ENCODE measurements at regions not wholly inside any gene's neighbourhood (a gene's known extent, or its start where the extent isn't known, plus 50 kb on each side); places are given as distances from the start of the nearest gene placed in this dataset.
A peak's percentile ranks its signal among the peaks of the same experiment; 100 is the strongest.

GRCh38 chr3:66128623-66129022 lies 89.9 kb upstream of the MAGI1 start:
- H3K9me3 Mint-ChIP-seq (ENCODE audit: low read depth): no peaks in the 10 kb centered on the region
- no peaks in the 10 kb centered on the region for H3K36me3 Mint-ChIP-seq (ENCODE audit: insufficient read depth)
- peaks cover 2% of the 10 kb centered on the region for H3K4me1 Mint-ChIP-seq (ENCODE audit: low read depth)
- peaks cover 3% of the 10 kb centered on the region for H3K27me3 Mint-ChIP-seq
- TF ChIP-seq CTCF (IDR thresholded peaks at IDR 0.05; ENCODE audit: unreplicated experiment): no peak
- no peak overlapping the region for H3K27ac Mint-ChIP-seq
- no peak for DNase-seq (ENCODE audit: low spot score, unreplicated experiment)
- H3K4me3 Mint-ChIP-seq (ENCODE audit: low read depth): no peak overlapping the region

GRCh38 chr3:66121318-66121717 lies 82.6 kb upstream of the MAGI1 start:
- no peak overlapping the region for H3K27ac Mint-ChIP-seq
- H3K4me3 Mint-ChIP-seq (ENCODE audit: low read depth): no peak overlapping the region
- H3K9me3 Mint-ChIP-seq (ENCODE audit: low read depth): no peaks in the 10 kb centered on the region
- no peak for TF ChIP-seq CTCF (IDR thresholded peaks at IDR 0.05; ENCODE audit: unreplicated experiment)
- H3K36me3 Mint-ChIP-seq (ENCODE audit: insufficient read depth): no peaks in the 10 kb centered on the region
- no peak for DNase-seq (ENCODE audit: low spot score, unreplicated experiment)
- peaks cover 17% of the 10 kb centered on the region for H3K4me1 Mint-ChIP-seq (ENCODE audit: low read depth)
- H3K27me3 Mint-ChIP-seq: peaks cover 3% of the 10 kb centered on the region

GRCh38 chr3:66115858-66116654 lies 77.3 kb upstream of the MAGI1 start:
- Mint-ChIP-seq H3K27ac (peak overlapping the region; percentile 81), H3K36me3 (ENCODE audit: insufficient read depth) (no peaks in the 10 kb centered on the region), H3K27me3 (peaks cover 4% of the 10 kb centered on the region), H3K4me1 (ENCODE audit: low read depth) (peaks cover 25% of the 10 kb centered on the region), H3K4me3 (ENCODE audit: low read depth) (no peak overlapping the region), H3K9me3 (ENCODE audit: low read depth) (no peaks in the 10 kb centered on the region)
- TF ChIP-seq CTCF (IDR thresholded peaks at IDR 0.05; ENCODE audit: unreplicated experiment): no peak
- no peak for DNase-seq (ENCODE audit: low spot score, unreplicated experiment)

GRCh38 chr3:66113542-66113941 lies 74.8 kb upstream of the MAGI1 start:
- Mint-ChIP-seq H3K27ac (no peak overlapping the region), H3K9me3 (ENCODE audit: low read depth) (no peaks in the 10 kb centered on the region), H3K36me3 (ENCODE audit: insufficient read depth) (no peaks in the 10 kb centered on the region), H3K4me1 (ENCODE audit: low read depth) (peaks cover 18% of the 10 kb centered on the region), H3K27me3 (peaks cover 4% of the 10 kb centered on the region), H3K4me3 (ENCODE audit: low read depth) (no peak overlapping the region)
- no peak for DNase-seq (ENCODE audit: low spot score, unreplicated experiment)
- TF ChIP-seq CTCF (IDR thresholded peaks at IDR 0.05; ENCODE audit: unreplicated experiment): no peak

GRCh38 chr3:66110840-66111239 lies 72.1 kb upstream of the MAGI1 start:
- Mint-ChIP-seq H3K36me3 (ENCODE audit: insufficient read depth) (no peaks in the 10 kb centered on the region), H3K4me3 (ENCODE audit: low read depth) (no peak overlapping the region), H3K27me3 (peaks cover 4% of the 10 kb centered on the region), H3K4me1 (ENCODE audit: low read depth) (peaks cover 13% of the 10 kb centered on the region), H3K9me3 (ENCODE audit: low read depth) (no peaks in the 10 kb centered on the region), H3K27ac (no peak overlapping the region)
- DNase-seq (ENCODE audit: low spot score, unreplicated experiment): no peak
- TF ChIP-seq CTCF (IDR thresholded peaks at IDR 0.05; ENCODE audit: unreplicated experiment): no peak
